ENCODE measurements at regions not wholly inside any gene's neighbourhood (a gene's known extent, or its start where the extent isn't known, plus 50 kb on each side); places are given as distances from the start of the nearest gene placed in this dataset.

DNA sequence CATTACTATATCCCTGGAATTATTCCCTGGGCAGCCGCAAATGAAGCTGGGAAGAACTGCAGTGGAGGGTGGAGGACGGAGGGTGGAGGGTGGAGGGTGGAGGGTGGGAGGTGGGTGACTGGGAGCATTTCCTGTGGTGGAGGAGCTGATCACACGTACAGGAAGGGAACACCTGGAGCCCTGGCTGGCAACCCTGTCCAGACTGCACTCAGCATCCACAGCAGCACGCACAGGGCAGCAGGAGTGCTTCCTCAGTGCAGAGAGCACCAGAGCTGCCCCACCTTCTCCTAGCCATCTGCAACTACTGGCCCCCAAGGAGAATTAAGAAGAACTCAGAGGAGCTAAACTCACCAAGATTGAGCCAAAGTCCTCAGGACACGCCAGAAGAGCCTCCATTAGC lies 249.9 kb downstream of the EIPR1 start:
- no peak overlapping the region for H3K18ac ChIP-seq (ENCODE audit: extremely low read depth, low read length)
- no peak for TF ChIP-seq SIN3A (conservative IDR thresholded peaks at IDR 0.05 in 1 of 2, IDR thresholded peaks at IDR 0.05 in 1 of 2; ENCODE audit: low read depth in 1 of 2, low read length in 2 of 2)
- TF ChIP-seq, protein P1, sequence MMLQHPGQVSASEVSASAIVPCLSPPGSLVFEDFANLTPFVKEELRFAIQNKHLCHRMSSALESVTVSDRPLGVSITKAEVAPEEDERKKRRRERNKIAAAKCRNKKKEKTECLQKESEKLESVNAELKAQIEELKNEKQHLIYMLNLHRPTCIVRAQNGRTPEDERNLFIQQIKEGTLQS (IDR thresholded peaks at IDR 0.05; ENCODE audit: insufficient read depth, low read depth, low read length) = no peak

More for the DNA sequence above, 249.9 kb downstream of the EIPR1 start:
- H3K23ac ChIP-seq (ENCODE audit: insufficient read length) = no peak overlapping the region
- no peaks in the 10 kb centered on the region for H4K20me1 ChIP-seq (replicated peaks in 1 of 2; ENCODE audit: control insufficient read depth in 1 of 2, insufficient read depth in 2 of 2, low read length in 2 of 2)
- H3K56ac ChIP-seq (replicated peaks; ENCODE audit: insufficient read length, low read depth, low read length) = no peak overlapping the region
- FAIRE-seq (no peak), DNase-seq (ENCODE audit: low read depth in 1 of 2, low spot score in 2 of 2) (no peak)
- no peak overlapping the region for H2BK20ac ChIP-seq (ENCODE audit: low read length)
- H2BK15ac ChIP-seq (ENCODE audit: low read length) = no peak overlapping the region
- H3K4me3 ChIP-seq (ENCODE audit: extremely low read depth in 1 of 4, insufficient read depth in 2 of 4, low read depth in 3 of 4, low read length in 4 of 4) = no peak overlapping the region
- no peak overlapping the region for H2BK5ac ChIP-seq (ENCODE audit: low read depth, low read length)
- CTCF ChIA-PET (ENCODE audit: partially characterized antibody) = interaction anchor here (1.2 kb wide), 1 partner anchor 296 kb away, joined by 5 read pairs; no protein-coding TSS in a partner anchor
- H3K9me3 ChIP-seq (ENCODE audit: insufficient read depth in 2 of 2, low read depth in 1 of 2, low read length in 1 of 2) = no peaks in the 10 kb centered on the region
- no peak overlapping the region for H3K27ac ChIP-seq (ENCODE audit: low read depth, low read length)
- no peaks in the 10 kb centered on the region for H3K79me1 ChIP-seq (ENCODE audit: low read depth, low read length)
- H4K5ac ChIP-seq (ENCODE audit: insufficient read length, low read depth, low read length) = no peak overlapping the region
- no peak overlapping the region for H4K8ac ChIP-seq (ENCODE audit: extremely low read depth, insufficient read depth, low read length)
- no peaks in the 10 kb centered on the region; a peak in 1 of 7 replicates for H3K4me1 ChIP-seq (replicated peaks in 1 of 4; ENCODE audit: control insufficient read depth in 3 of 4, insufficient read depth in 4 of 4, low read length in 3 of 4)
- no peak overlapping the region for H2BK12ac ChIP-seq (ENCODE audit: low read depth, low read length)
- H3K79me2 ChIP-seq (ENCODE audit: control insufficient read depth in 1 of 2, insufficient read depth in 2 of 2, low read length in 2 of 2) = no peaks in the 10 kb centered on the region
- 91% methylated on average over 5 of the region's 5 CpGs; no CpG with 5 or more reads in 1 of the 2 experiments for WGBS, 2 experiments (ENCODE audit: extremely low coverage in 1 of 2, insufficient coverage in 1 of 2, insufficient read length in 1 of 2, insufficient replicate concordance in 2 of 2, low coverage in 1 of 2, low lambda C conversion rate in 2 of 2, missing lambda C conversion rate in 1 of 2)
- no peak overlapping the region for H3K9ac ChIP-seq (replicated peaks in 1 of 4; ENCODE audit: extremely low read depth in 1 of 4, low read depth in 3 of 4, low read length in 3 of 4)
- no peak overlapping the region for H4K91ac ChIP-seq (replicated peaks; ENCODE audit: insufficient read length, low read length)
- no peak overlapping the region for H2AK5ac ChIP-seq (ENCODE audit: low read depth, low read length)
- POLR2A ChIA-PET (ENCODE audit: partially characterized antibody) = no interaction called here
- no peaks in the 10 kb centered on the region for H3K36me3 ChIP-seq (ENCODE audit: control insufficient read depth in 2 of 4, insufficient read depth in 4 of 4, low read length in 3 of 4)
- H3K4ac ChIP-seq (replicated peaks; ENCODE audit: insufficient read length, low read depth, low read length) = no peak overlapping the region
- H2AFZ ChIP-seq (ENCODE audit: low read length) = no peak overlapping the region
- no peak overlapping the region for H3K4me2 ChIP-seq (ENCODE audit: insufficient read depth in 1 of 2, low read depth in 2 of 2, low read length in 2 of 2)
- H3K23me2 ChIP-seq (ENCODE audit: low read depth, low read length) = no peaks in the 10 kb centered on the region
- no peak overlapping the region for H3K14ac ChIP-seq (ENCODE audit: insufficient read length)
- no peak overlapping the region for H2BK120ac ChIP-seq (replicated peaks; ENCODE audit: low read depth, low read length)
- no peaks in the 10 kb centered on the region; a peak in 1 of 7 replicates for H3K27me3 ChIP-seq (replicated peaks in 1 of 4; ENCODE audit: control insufficient read depth in 3 of 4, extremely low read depth in 1 of 4, insufficient read depth in 3 of 4, low read length in 3 of 4)

Measured in H1 (cell line).